ENCODE measurements at regions not wholly inside any gene's neighbourhood (a gene's known extent, or its start where the extent isn't known, plus 50 kb on each side); places are given as distances from the start of the nearest gene placed in this dataset.
"Not testable (repeated sequence)": the region's sequence is repeated elsewhere in the genome, so short reads cannot be mapped to it uniquely, and the experiment has no call there.

DNA sequence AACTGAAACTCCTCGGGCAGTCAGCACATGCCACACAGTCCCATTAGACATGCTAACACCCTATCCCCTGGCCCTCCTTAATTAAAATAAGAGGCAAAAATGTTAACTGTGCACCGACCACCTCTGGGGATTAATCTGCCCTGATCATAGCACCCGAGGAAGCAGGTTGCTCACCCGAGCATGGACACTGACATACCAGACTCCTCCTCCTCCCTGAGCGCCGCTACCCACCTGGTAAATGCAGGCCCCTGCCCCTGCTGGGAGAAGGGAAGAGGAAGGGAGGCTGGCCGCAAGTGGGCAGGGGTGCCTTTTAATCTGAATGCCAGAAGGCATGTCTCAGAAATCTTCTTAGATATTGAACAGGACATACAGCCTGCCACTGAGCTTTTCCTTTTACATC lies 360.9 kb downstream of the RRAGC start:
- Mint-ChIP-seq H3K4me3 (ENCODE audit: unreplicated experiment) (no peak overlapping the region), H3K36me3 (ENCODE audit: insufficient read depth, unreplicated experiment) (no peaks in the 10 kb centered on the region), H3K4me1 (ENCODE audit: insufficient read depth, unreplicated experiment) (no peaks in the 10 kb centered on the region), H3K9me3 (ENCODE audit: unreplicated experiment) (no peaks in the 10 kb centered on the region), H3K27me3 (ENCODE audit: insufficient read depth, unreplicated experiment) (peaks cover 68% of the 10 kb centered on the region), H3K27ac (ENCODE audit: low read depth, unreplicated experiment) (no peak overlapping the region)
- TF ChIP-seq, protein P1, sequence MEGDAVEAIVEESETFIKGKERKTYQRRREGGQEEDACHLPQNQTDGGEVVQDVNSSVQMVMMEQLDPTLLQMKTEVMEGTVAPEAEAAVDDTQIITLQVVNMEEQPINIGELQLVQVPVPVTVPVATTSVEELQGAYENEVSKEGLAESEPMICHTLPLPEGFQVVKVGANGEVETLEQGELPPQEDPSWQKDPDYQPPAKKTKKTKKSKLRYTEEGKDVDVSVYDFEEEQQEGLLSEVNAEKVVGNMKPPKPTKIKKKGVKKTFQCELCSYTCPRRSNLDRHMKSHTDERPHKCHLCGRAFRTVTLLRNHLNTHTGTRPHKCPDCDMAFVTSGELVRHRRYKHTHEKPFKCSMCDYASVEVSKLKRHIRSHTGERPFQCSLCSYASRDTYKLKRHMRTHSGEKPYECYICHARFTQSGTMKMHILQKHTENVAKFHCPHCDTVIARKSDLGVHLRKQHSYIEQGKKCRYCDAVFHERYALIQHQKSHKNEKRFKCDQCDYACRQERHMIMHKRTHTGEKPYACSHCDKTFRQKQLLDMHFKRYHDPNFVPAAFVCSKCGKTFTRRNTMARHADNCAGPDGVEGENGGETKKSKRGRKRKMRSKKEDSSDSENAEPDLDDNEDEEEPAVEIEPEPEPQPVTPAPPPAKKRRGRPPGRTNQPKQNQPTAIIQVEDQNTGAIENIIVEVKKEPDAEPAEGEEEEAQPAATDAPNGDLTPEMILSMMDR (IDR thresholded peaks at IDR 0.05; ENCODE audit: unreplicated experiment): no peak
- no peak for DNase-seq (ENCODE audit: unreplicated experiment)
- BruUV-seq (replicated peaks): no TSS peak
- intact Hi-C loops (cut with micrococcal nuclease): no loop called here
- POLR2A ChIA-PET: interaction anchor here (0.7 kb wide), 1 partner anchor 43 kb away, joined by 3 read pairs; no protein-coding TSS in a partner anchor
- CTCF ChIA-PET: interaction anchor here (0.7 to 1.0 kb wide), 3 partner anchors 14 to 148 kb away, joined by 3 to 6 read pairs (median 3); no protein-coding TSS in a partner anchor

DNA sequence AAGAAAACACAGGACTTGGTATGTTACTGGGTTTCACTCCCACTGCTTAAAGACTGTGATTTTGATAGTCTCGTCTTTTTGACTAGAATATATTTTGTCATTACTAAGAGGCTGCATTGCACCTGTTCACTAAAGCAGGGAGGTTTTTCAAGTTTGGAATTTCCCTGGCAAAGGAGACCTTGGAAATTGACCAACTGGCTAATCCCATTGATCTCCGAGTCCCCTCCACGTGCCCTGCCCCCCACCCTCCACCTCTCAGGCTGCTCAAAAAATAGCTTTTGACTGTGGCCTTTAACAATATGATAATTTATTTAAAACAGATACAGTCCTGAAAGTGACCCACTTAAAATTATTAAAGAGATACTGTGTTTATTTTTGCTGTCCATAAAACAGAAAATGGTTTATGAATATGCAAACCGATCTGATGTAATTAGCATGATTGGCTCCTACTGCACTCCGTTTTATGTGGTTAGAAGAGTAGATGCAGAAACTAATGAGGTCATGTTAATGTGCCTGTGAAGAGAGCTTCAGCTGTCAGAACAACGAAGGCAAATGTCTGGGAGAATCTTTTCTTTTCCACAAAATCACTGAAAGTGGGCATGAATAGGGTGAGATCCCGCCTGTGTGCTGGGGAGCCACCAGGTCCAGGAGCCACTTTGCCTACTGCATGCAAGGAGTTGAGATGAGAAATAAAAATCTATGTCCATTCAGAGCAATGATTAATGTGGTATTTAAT lies 361.5 kb downstream of the RRAGC start:
- intact Hi-C loops (cut with micrococcal nuclease): no loop called here
- Mint-ChIP-seq H3K4me1 (ENCODE audit: insufficient read depth, unreplicated experiment) (no peaks in the 10 kb centered on the region), H3K27me3 (ENCODE audit: insufficient read depth, unreplicated experiment) (peaks cover 66% of the 10 kb centered on the region), H3K36me3 (ENCODE audit: insufficient read depth, unreplicated experiment) (no peaks in the 10 kb centered on the region), H3K9me3 (ENCODE audit: unreplicated experiment) (no peaks in the 10 kb centered on the region), H3K27ac (ENCODE audit: low read depth, unreplicated experiment) (no peak overlapping the region), H3K4me3 (ENCODE audit: unreplicated experiment) (no peak overlapping the region)
- ChIA-PET CTCF (interaction anchor here (0.7 to 0.9 kb wide), 2 partner anchors 15 to 148 kb away, joined by 3 read pairs; no protein-coding TSS in a partner anchor), POLR2A (no interaction called here)
- BruUV-seq (replicated peaks): no TSS peak
- DNase-seq (ENCODE audit: unreplicated experiment): no peak
- TF ChIP-seq, protein P1 (IDR thresholded peaks at IDR 0.05; ENCODE audit: unreplicated experiment): no peak

DNA sequence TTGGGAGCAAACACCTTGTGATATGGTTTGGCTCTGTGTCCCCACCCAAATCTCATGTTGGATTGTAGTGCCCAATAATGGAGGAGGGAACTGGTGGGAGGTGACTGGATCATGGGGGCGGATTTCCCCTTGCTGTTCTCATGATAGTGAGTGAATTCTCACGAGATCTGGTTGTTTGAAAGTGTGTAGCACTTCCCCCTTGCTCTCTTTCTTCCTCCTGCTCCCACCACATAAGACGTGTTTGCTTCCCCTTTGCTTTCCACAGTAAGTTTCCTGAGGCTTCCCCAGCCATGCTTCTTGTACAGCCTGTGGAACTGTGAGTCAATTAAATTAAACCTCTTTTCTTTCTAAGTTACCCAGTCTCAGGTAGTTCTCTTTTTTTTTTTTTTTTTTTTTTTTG lies 366.3 kb downstream of the RRAGC start:
- intact Hi-C loops (cut with micrococcal nuclease); H3K36me3 Mint-ChIP-seq (ENCODE audit: insufficient read depth, unreplicated experiment); BruUV-seq (replicated peaks); H3K4me1 Mint-ChIP-seq (ENCODE audit: insufficient read depth, unreplicated experiment); DNase-seq (ENCODE audit: unreplicated experiment); H3K4me3 Mint-ChIP-seq (ENCODE audit: unreplicated experiment); POLR2A ChIA-PET; H3K27ac Mint-ChIP-seq (ENCODE audit: low read depth, unreplicated experiment); H3K9me3 Mint-ChIP-seq (ENCODE audit: unreplicated experiment): not testable (repeated sequence)
- CTCF ChIA-PET: interaction anchor here (0.6 kb wide), 1 partner anchor 36 kb away, joined by 3 read pairs; no protein-coding TSS in a partner anchor
- peaks cover 55% of the 10 kb centered on the region for H3K27me3 Mint-ChIP-seq (ENCODE audit: insufficient read depth, unreplicated experiment)

DNA sequence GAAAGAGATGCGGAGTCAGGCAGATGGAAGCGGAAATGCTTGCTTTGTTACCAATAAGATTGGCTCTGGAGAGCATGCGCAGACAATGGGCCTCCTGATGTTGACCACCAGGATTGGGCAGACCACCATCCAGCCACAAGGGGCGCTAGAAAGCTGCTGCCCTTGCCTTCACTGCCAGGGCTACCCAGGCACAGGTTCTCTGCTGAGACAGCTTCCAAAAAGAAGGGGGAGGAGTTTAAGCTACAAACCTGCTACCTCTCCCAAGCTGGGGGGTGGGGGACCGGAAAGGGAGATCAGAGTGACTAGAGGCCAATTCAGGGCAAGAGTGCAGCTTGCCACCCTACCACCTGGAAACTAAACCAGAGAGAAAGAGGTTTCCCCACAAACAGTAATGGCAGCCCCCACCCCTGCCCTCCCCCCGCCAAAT lies 369.7 kb downstream of the RRAGC start:
- POLR2A ChIA-PET: no interaction called here
- Mint-ChIP-seq H3K27me3 (ENCODE audit: insufficient read depth, unreplicated experiment) (peaks cover 63% of the 10 kb centered on the region), H3K9me3 (ENCODE audit: unreplicated experiment) (no peaks in the 10 kb centered on the region), H3K36me3 (ENCODE audit: insufficient read depth, unreplicated experiment) (no peaks in the 10 kb centered on the region), H3K4me3 (ENCODE audit: unreplicated experiment) (no peak overlapping the region), H3K27ac (ENCODE audit: low read depth, unreplicated experiment) (no peak overlapping the region), H3K4me1 (ENCODE audit: insufficient read depth, unreplicated experiment) (no peaks in the 10 kb centered on the region)
- BruUV-seq (replicated peaks): no TSS peak
- CTCF ChIA-PET: interaction anchor here (0.5 to 1.6 kb wide), 2 partner anchors 22 to 57 kb away, joined by 3 to 6 read pairs; no protein-coding TSS in a partner anchor
- intact Hi-C loops (cut with micrococcal nuclease): no loop called here
- TF ChIP-seq, protein P1 (IDR thresholded peaks at IDR 0.05; ENCODE audit: unreplicated experiment): peak; percentile 47
- DNase-seq (ENCODE audit: unreplicated experiment): peak; percentile 35
